GM21526 (cell line): ENCODE measurements at regions not wholly inside any gene's neighbourhood (a gene's known extent, or its start where the extent isn't known, plus 50 kb on each side); places are given as distances from the start of the nearest gene placed in this dataset.
A peak's percentile ranks its signal among the peaks of the same experiment; 100 is the strongest.

Experiments
- ATAC-seq: cut with Tn5 transposase; IDR thresholded peaks from one replicate; pipeline ENCODE4 v1.9.1; 2021; ENCODE audit warnings: moderate library complexity; ENCODE audit not compliant: unreplicated experiment, low FRiP score

DNA sequence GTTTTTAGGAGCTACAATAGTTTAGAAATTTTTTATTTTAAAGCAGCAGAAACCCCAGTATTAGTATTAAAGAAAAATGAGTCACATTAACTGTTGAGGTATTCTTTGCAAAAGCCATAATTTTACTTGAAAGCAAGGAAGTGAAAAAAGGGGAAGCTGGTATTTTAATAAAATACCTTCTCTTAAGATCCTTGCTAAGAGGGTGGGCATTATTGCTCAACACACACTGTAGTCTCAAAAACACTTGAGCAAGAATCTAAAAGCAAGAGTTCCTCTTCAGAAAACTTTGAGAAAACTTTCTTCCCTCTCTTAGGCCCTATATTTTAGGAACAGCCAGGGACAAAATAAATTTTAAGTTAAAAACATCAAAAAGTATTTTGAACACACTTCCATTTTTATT lies 259.4 kb upstream of the DIAPH2 start:
- ATAC-seq: no peak

- no peak for ATAC-seq
Measured at GRCh38 chrX:96430756-96431455, 253.7 kb upstream of the DIAPH2 start.

- ATAC-seq: no peak
Measured at GRCh38 chrX:96432647-96433046, 252.0 kb upstream of the DIAPH2 start.

DNA sequence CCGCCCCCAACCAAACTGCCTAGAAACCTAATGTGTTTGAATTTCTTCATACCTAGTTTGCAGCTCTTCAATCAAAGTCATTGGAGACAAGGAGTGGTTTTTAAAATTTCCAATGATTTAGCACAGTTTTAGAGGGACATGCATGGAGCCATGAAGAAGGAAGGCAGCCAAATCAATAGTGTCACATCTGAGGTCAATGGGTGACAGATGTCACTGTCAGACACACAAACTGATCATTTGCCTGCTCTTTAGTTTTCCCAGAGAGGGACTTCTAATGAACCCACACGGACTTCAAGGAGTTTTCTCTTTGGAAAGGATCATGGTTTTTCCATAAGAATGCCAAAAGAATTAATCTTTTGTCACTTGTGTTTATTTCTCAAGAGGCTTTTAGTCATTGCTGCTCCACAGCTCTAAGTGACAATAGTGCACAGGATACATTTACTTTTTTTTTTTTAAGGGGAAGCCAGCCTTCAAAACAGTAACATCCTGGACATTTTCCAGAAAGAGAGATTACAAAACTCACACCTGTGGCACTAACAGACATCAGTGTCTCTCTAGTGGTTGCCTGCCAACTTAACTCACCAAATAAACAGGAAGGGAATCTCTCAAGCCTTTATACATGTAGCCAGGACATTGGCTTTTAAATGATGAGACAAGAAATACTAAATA lies 251.1 kb upstream of the DIAPH2 start:
- ATAC-seq: no peak

GRCh38 chrX:96435378-96436035 lies 249.1 kb upstream of the DIAPH2 start:
- ATAC-seq: no peak

- no peak for ATAC-seq
Measured at GRCh38 chrX:96436105-96436504, 248.5 kb upstream of the DIAPH2 start.

DNA sequence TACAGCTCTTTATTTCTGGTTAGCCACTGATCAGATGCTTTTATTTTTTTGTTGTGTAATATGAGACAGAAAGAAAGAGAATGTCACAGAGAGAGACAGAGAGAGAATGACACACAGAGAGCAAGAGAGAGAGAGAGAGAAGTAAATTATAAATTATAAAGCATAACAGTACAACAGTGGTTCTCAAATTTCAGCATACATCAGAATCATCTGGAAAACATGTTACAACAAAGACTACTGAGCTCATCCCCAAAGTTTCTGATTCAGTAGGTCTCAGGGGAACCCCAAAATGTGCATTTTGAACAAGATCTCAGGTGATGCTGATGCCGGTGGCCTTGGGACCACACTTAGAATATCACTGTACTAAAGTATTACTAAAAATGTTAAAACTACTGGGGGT lies 245.8 kb upstream of the DIAPH2 start:
- ATAC-seq: no peak

GRCh38 chrX:96440941-96441340 lies 243.7 kb upstream of the DIAPH2 start:
- no peak for ATAC-seq

- ATAC-seq: no peak
Measured at GRCh38 chrX:96445531-96446065, 239.0 kb upstream of the DIAPH2 start.

DNA sequence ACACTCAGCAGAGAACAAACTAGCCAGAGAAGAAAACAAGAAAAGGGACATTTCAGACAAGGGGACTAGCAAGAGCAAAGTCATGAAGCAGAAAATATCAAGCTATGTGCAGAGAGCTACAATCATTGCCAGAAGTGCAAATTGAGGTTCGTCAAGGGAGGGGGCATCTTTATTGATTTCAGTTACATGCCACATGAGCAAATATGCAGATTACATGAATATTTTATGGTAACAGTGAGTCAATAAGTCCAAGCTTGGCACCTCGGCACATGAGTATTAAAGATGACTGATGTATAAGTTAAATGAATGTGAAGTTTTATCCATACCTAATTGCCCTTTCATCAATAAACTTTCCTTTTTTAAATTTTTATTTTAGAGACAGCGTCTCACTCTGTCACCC lies 238.1 kb upstream of the DIAPH2 start:
- ATAC-seq: no peak

- ATAC-seq: no peak
Measured at GRCh38 chrX:96447161-96447560, 237.5 kb upstream of the DIAPH2 start.

- no peak for ATAC-seq
Measured at GRCh38 chrX:96449191-96449590, 235.5 kb upstream of the DIAPH2 start.

DNA sequence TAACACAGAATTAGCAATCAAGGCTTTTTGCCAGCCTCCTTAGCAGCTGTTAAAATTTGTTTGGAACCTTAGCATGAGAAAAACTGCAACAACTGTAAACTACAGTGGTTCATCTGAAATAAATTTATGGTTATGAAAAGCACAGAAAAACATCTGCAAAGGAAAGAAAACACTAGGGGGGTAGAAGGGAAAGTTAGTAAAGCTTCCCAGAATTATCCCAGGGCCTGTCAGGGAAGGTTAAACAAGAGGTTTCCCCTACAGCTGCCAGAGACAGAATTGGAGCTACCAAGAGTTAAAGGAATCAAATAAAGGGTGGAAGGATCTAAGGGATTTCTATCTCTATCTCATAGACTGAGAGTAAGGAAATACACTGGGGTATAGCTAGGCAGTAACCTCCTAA lies 234.7 kb upstream of the DIAPH2 start:
- ATAC-seq: no peak

- ATAC-seq: peak; percentile 65
Measured at GRCh38 chrX:96453139-96453538, 231.5 kb upstream of the DIAPH2 start.

- ATAC-seq: no peak
Measured at GRCh38 chrX:96455078-96455477, 229.6 kb upstream of the DIAPH2 start.

GRCh38 chrX:96464880-96465558 lies 219.6 kb upstream of the DIAPH2 start:
- ATAC-seq: no peak

GRCh38 chrX:96474029-96474740 lies 210.5 kb upstream of the DIAPH2 start:
- ATAC-seq: no peak

GRCh38 chrX:96474741-96475125 lies 209.9 kb upstream of the DIAPH2 start:
- no peak for ATAC-seq

DNA sequence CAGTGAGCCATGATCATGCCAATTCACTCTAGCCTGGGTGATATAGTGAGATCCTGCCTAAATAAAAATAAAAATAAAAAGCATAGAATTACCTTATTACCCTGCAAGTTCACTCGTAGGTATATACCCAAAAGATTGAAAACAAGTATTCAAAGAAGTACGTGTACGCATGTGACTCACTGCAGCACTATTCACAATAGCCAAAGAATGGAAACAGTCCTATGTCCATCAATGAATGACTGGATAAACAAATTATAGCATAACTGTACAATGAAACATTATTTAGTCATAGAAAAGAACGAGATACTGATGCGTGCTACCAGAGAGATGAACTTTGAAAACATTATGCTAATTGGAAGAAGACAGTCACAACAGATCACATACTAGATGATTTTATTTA lies 204.6 kb upstream of the DIAPH2 start:
- ATAC-seq: no peak

DNA sequence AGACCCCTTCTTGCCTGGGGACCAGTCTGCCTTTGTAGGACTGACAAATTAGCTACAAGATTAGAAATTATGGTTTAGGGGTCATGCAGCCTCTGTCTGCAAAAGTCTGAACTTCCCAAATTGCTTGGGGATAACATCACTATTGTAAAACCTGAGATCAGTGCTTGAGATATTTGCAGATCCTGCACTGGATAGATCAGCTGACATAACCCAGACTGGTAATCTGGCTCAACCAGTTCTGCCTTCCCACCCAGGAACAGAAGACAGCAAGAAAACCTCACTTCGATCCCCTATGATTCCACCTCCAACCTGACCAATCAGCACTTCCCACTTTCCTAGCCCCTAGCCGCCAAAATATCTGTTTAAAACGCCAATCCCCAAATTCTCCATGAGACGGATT lies 202.8 kb upstream of the DIAPH2 start:
- no peak for ATAC-seq
